ENCODE measurements at regions not wholly inside any gene's neighbourhood (a gene's known extent, or its start where the extent isn't known, plus 50 kb on each side); places are given as distances from the start of the nearest gene placed in this dataset.

GRCh38 chr6:47126647-47127391 is 84.7 kb upstream of the ADGRF1 start (continued):
- TF ChIP-seq, protein P1, sequence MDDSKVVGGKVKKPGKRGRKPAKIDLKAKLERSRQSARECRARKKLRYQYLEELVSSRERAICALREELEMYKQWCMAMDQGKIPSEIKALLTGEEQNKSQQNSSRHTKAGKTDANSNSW (CRISPR knock-in tag; IDR thresholded peaks at IDR 0.05; ENCODE audit: borderline replicate concordance) = no peak
- peak; percentile 26; the same call in 1 of the 2 replicates for TF ChIP-seq ELF4 (CRISPR knock-in tag; IDR thresholded peaks at IDR 0.05; ENCODE audit: borderline replicate concordance)
- TF ChIP-seq KDM3A (CRISPR knock-in tag; IDR thresholded peaks at IDR 0.05; ENCODE audit: low read depth) = no peak
- TF ChIP-seq SOX6 (IDR thresholded peaks at IDR 0.05) = no peak
- peak; percentile 61; the same call in 1 of the 2 replicates for TF ChIP-seq SOX6 (CRISPR knock-in tag; IDR thresholded peaks at IDR 0.05)
- no peak for TF ChIP-seq ZMAT5 (CRISPR knock-in tag; IDR thresholded peaks at IDR 0.05; ENCODE audit: borderline replicate concordance, low read depth)
- TF ChIP-seq, protein P2, sequence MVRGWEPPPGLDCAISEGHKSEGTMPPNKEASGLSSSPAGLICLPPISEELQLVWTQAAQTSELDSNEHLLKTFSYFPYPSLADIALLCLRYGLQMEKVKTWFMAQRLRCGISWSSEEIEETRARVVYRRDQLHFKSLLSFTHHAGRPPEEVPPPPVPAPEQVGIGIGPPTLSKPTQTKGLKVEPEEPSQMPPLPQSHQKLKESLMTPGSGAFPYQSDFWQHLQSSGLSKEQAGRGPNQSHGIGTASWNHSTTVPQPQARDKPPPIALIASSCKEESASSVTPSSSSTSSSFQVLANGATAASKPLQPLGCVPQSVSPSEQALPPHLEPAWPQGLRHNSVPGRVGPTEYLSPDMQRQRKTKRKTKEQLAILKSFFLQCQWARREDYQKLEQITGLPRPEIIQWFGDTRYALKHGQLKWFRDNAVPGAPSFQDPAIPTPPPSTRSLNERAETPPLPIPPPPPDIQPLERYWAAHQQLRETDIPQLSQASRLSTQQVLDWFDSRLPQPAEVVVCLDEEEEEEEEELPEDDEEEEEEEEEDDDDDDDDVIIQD (CRISPR knock-in tag; IDR thresholded peaks at IDR 0.05; ENCODE audit: low read depth) = peak; percentile 16; the same call in 1 of the 2 replicates
- no peak for TF ChIP-seq ZNF883 (CRISPR knock-in tag; IDR thresholded peaks at IDR 0.05; ENCODE audit: not compliant biosample characterization)
- TF ChIP-seq ZZZ3 (CRISPR knock-in tag; IDR thresholded peaks at IDR 0.05; ENCODE audit: borderline replicate concordance) = no peak
- TF ChIP-seq ZNF234 (CRISPR knock-in tag; conservative IDR thresholded peaks at IDR 0.05) = no peak
- TF ChIP-seq, protein P3, sequence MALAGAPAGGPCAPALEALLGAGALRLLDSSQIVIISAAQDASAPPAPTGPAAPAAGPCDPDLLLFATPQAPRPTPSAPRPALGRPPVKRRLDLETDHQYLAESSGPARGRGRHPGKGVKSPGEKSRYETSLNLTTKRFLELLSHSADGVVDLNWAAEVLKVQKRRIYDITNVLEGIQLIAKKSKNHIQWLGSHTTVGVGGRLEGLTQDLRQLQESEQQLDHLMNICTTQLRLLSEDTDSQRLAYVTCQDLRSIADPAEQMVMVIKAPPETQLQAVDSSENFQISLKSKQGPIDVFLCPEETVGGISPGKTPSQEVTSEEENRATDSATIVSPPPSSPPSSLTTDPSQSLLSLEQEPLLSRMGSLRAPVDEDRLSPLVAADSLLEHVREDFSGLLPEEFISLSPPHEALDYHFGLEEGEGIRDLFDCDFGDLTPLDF (CRISPR knock-in tag; IDR thresholded peaks at IDR 0.05) = no peak
- TF ChIP-seq ZNF777 (CRISPR knock-in tag; IDR thresholded peaks at IDR 0.05) = no peak
- no peak for TF ChIP-seq YEATS4 (CRISPR knock-in tag; IDR thresholded peaks at IDR 0.05; ENCODE audit: borderline replicate concordance)
- TF ChIP-seq ZNF484 (CRISPR knock-in tag; IDR thresholded peaks at IDR 0.05; ENCODE audit: borderline replicate concordance, low read depth) = no peak
- TF ChIP-seq ZSCAN31 (CRISPR knock-in tag; IDR thresholded peaks at IDR 0.05; ENCODE audit: low read depth) = peak; percentile 56; the same call in 1 of the 2 replicates
- TF ChIP-seq GATA4 (IDR thresholded peaks at IDR 0.05; ENCODE audit: borderline replicate concordance, low read depth) = no peak
- no peak for TF ChIP-seq ZNF557 (CRISPR knock-in tag; IDR thresholded peaks at IDR 0.05)
- TF ChIP-seq SPEN (CRISPR knock-in tag; IDR thresholded peaks at IDR 0.05; ENCODE audit: low read depth) = no peak
- 0 out of 2 replicates have a peak, but pooled peaks have one; percentile 14 for TF ChIP-seq ZNF629 (CRISPR knock-in tag; conservative IDR thresholded peaks at IDR 0.05)
- no peak for TF ChIP-seq ZNF691 (CRISPR knock-in tag; IDR thresholded peaks at IDR 0.05; ENCODE audit: borderline replicate concordance, low read depth)
- TF ChIP-seq ZSCAN21 (CRISPR knock-in tag; IDR thresholded peaks at IDR 0.05; ENCODE audit: borderline replicate concordance) = no peak
- TF ChIP-seq TAF15 (IDR thresholded peaks at IDR 0.05; ENCODE audit: low read depth, low read length, poor library complexity, severe bottlenecking) = no peak
- no peak for TF ChIP-seq SRSF9 (IDR thresholded peaks at IDR 0.05; ENCODE audit: borderline replicate concordance, insufficient read depth, low read depth, low read length, poor library complexity, severe bottlenecking)
- no peak; the same call in 1 of the 2 replicates for TF ChIP-seq SMC3 (IDR thresholded peaks at IDR 0.05; ENCODE audit: low read length)
- peak; percentile 6; the same call in 1 of the 2 replicates for TF ChIP-seq ZFP1 (CRISPR knock-in tag; IDR thresholded peaks at IDR 0.05)
- no peak for TF ChIP-seq ZFP41 (CRISPR knock-in tag; IDR thresholded peaks at IDR 0.05; ENCODE audit: borderline replicate concordance)
